A204.1 (cell line): ENCODE measurements at regions not wholly inside any gene's neighbourhood (a gene's known extent, or its start where the extent isn't known, plus 50 kb on each side); places are given as distances from the start of the nearest gene placed in this dataset.

Source experiments
- FAIRE-seq: peaks from 2 replicates; lab custom pipeline; 2012; peaks lifted over from hg19 to GRCh38; lab: Jason Lieb, UNC

DNA sequence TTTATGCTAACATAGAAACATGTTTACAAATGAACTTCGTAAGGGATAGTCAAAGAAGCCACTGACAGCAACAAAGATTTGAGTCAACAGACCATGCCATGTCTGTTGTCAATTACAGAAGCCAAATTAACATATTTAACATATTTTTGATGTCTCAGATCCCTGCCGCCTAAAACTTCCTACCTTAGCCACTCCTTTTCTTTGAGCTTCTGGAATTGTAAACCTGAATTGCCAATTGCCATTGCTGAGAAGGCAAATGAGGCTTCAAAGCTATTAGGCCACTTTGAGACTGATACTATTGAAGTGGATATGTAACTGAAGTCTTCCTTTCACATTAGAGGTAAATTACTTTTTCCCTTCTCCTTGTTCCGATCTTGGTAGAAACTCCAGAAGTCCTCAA lies 66.0 kb upstream of the DSEL start:
- FAIRE-seq, result no peak

DNA sequence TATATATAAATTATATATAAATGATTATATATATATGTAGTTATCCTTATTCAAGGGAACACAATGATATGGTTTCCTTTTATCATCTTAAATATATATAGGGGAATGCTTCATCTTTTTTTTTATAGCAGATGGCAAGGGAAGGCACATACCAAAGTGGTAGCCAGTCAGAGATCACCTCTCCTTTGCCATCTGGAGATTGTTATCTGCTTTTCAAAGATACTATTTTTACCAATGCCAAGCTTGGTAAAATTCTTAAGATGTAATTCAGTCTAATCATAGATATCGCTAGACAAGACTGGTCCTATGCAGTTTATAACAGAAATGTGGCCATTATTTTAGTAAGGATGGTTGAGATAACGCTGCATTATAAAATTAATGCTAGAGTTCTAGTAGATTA lies 64.7 kb upstream of the DSEL start:
- no peak for FAIRE-seq

DNA sequence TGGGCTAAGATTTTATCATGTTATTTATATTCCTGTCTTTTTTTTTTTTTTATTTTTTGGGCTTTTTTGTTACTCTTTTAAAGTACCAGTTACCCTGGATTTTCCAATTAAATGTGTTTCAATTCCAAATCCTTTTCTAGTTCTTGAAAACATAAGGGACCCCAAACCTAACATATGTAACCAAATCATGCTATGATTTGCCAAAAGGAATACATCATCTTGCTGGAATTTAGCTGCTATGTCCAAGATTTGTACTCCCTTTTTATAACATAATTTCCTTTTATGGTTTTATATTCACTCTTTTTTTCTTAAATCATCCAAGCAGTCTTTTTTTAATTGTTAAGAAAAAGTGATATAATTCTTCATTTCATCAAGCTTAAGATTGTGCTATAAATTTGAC lies 60.9 kb upstream of the DSEL start:
- no peak for FAIRE-seq

DNA sequence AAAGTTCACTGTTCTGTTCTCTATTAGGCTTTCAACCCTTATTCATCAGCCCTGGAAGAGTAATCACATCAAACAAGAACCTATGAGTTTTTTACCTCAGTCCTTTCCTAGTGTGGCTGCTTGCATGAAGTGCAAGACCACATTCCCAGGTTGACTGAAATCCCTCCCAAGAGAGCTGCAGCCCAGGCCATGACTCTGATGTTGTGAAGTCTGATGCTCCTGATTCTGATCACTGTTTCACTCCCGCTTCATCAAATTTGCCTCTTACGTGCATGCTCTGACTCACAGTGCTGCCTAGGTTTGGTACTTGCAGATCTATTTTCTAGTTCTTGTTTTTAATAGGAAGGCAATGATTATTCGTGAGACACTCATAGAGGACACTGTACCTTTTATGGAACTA lies 58.2 kb upstream of the DSEL start:
- FAIRE-seq, result no peak

DNA sequence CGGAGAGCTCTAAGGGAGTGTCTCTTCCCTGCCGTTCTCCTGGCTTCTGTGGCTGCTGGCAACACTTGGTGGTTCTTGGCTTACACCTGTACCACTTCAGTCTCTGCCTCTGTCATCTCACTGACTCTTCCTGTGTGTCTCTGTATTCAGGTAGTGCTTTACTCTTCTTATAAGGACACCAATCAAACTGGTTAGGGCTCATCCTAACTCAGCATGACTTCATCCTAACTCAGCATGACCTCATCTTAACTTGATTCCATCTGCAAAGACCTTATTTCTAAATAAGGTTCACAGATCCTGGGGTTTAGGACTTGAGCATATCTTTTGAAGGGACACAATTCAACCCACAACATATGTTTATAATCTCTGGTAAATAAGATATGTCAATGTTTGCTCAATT lies 51.6 kb upstream of the DSEL start:
- no peak for FAIRE-seq
